Lung microvascular endothelial cell (primary cell): ENCODE measurements at regions not wholly inside any gene's neighbourhood (a gene's known extent, or its start where the extent isn't known, plus 50 kb on each side); places are given as distances from the start of the nearest gene placed in this dataset.
"Not testable (repeated sequence)": the region's sequence is repeated elsewhere in the genome, so short reads cannot be mapped to it uniquely, and the experiment has no call there.

ENCODE experiments used
- DNase-seq, 2 donors: peaks; one replicate each; pipeline versions ENCODE4 v3.0.0 to v3.0.0-alpha.2; 2010; ENCODE audit warnings: low read depth in 2 of 2

- no peak for DNase-seq
Measured at GRCh38 chr16:13708347-13709120, 211.4 kb upstream of the ERCC4 start.

- DNase-seq = no peak
Measured at GRCh38 chr16:13718748-13719147, 201.2 kb upstream of the ERCC4 start.

DNA sequence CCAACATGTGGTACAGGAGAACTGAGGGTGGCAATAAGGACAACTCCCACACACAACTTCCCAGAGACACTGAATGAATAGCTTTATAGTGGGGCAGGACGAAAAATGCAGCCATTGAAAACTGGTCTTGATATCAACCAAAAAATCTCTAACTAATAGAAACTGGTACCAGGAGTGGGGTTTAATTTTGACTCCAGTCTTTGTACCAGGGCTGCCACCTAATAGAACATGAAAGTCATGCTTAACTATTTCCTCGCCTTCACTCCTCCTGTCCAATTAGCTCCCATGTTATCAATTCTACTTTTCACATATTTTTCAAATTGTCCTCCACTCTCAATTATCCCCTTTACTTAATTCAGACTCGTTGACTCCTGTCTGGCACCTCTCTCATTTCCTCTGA is 192.0 kb upstream of the ERCC4 start:
- DNase-seq = no peak

GRCh38 chr16:13733561-13733960 is 186.4 kb upstream of the ERCC4 start:
- no peak for DNase-seq

GRCh38 chr16:13739621-13740373 is 180.2 kb upstream of the ERCC4 start:
- not testable (repeated sequence) for DNase-seq

DNA sequence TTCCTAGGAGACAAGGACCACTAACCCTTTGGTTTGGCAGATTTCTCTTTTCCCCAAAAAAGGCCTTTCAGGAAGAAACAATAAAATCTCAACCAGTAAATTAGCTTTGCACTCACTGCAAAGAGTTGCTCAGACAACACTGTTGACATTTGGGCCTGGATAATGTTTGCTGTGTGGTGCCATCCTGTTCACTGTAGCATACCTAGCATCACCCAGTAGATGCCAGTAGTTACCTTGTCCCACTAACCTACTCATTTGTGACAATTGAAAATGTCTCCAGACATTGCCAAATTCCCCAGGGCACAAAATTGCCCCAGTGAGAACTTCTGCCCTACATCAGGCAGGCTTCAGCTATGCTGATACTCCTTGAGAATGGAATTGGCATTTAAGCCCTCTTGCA is 177.0 kb upstream of the ERCC4 start:
- no peak for DNase-seq

GRCh38 chr16:13743571-13743970 is 176.4 kb upstream of the ERCC4 start:
- no peak for DNase-seq

DNA sequence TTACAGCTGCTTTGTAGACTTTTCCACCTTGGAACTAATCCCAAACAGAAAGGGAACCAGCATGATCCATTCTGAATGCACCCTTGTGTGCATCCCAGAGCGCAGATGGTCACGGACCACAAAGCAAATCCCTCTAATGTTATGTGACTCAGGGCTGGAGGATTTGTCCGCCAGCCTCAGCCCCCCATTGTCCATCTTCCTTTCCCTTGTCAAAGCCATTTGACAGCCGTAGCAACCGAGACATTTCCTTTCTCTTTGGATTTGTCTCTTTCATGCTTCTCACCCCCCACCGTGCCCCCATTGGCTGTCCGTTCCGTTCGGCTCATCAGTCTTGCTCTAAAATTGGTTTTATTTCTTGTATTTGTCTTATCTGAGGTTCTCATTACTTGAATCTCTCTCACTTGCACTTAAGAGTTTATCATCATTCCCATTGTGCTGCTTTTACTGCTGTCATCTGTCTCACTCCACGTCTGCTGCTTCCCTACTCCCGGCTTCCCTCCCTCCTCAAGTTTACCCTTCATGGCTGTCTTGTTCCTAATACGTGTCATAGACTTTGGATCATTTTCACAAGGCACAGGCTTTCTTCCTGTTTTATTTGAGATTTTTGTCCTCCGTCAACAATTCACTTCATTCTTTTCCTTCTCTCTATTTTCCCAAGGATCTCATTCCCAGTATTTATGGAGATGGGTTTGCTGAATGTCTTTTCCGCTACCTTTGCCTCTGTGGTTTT is 163.4 kb upstream of the ERCC4 start:
- no peak for DNase-seq

DNA sequence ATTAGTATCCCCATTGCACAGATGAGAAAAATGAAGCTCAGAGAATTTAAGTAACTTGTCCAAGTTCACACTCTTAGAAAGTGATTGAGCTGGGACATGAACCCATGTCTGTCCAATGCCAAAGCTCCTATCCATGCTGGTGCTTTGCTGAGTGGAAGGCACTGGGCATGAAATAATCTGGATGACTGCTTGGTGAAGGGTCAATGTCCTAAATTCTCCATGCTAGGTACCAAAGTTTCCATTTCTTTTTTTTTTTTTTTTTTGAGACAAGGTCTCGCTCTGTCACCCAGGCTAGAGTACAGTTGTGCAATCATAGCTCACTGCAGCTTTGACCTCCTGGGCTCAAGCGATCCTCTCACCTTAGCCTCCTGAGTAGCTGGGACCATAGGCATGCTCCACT is 153.6 kb upstream of the ERCC4 start:
- DNase-seq = no peak

DNA sequence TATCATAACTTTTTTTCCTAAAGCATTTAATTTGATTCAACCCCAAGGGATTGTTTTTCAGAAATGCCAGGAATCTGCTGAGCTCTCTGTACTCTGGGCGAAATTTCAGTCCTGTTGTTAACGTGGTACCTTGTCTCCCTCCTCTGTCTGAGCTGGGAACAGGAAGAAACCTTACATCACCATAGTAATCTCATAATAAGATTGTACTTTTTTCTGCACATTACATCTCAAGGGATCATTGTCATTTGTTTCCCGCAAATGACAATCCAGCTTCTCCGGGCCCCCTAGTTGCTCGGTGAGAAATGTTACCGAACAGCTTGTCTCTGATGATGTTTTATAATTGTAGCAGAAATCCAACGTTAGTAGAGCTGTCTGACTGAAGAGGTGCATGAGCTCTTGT is 152.7 kb upstream of the ERCC4 start:
- DNase-seq = no peak

GRCh38 chr16:13768471-13768870 is 151.5 kb upstream of the ERCC4 start:
- no peak for DNase-seq

GRCh38 chr16:13770436-13770835 is 149.5 kb upstream of the ERCC4 start:
- DNase-seq = no peak

GRCh38 chr16:13772782-13773181 is 147.2 kb upstream of the ERCC4 start:
- no peak for DNase-seq

- no peak for DNase-seq
Measured at GRCh38 chr16:13779676-13780075, 140.3 kb upstream of the ERCC4 start.

DNA sequence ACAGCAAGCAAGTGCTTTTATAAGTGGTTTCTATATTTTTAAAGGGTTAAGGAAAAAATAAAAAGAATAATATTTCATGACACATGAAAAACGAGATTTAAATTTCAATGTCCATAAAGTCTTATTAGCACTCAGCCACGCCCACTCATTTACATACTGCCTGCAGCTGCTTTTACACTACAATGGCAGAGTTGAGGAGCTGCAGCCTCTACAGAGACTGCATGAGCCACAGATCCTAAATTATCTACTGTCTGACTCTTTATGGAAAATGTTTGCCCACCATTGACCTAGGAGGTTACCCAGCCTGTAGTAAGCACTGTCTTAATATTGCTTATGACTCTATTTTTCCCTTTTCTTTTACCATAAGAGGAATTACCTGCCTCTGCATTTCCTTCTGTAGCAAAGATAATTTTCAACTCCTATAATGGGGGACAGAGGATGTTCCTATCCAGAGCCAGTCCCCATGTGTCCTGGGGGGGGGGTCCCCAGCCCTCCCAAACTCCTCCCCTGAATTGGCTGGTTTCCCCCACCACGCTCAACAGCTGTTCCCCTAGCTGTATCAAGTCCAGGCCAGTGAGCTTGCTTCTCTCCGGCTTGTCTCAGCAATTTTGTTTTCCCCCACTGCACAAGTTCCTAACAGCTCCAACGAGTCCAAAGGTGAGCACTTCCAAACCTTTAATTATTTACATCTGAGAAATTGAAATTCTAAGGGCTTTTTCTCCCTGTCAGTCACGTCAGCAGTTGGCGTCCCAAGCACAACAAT is 139.4 kb upstream of the ERCC4 start:
- no peak for DNase-seq

DNA sequence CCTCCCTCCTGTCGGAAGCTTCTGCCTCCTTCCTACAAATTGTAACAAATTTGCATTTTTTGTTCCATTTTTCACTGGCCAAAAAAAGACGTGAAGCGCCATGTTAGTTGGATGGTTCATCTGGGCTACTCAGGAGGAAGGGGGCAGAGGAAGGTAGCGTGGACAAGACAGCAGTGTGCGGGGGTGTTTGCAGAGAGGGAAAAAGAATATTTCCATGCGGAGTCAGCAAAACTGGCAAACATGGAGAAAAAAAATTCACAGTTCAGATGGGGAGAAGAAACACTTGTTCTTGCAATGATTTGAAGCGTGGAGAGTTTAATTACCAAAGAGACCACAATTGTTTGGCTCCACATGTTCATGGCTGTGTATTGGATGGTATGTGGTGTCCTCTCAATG is 138.8 kb upstream of the ERCC4 start:
- no peak for DNase-seq

DNA sequence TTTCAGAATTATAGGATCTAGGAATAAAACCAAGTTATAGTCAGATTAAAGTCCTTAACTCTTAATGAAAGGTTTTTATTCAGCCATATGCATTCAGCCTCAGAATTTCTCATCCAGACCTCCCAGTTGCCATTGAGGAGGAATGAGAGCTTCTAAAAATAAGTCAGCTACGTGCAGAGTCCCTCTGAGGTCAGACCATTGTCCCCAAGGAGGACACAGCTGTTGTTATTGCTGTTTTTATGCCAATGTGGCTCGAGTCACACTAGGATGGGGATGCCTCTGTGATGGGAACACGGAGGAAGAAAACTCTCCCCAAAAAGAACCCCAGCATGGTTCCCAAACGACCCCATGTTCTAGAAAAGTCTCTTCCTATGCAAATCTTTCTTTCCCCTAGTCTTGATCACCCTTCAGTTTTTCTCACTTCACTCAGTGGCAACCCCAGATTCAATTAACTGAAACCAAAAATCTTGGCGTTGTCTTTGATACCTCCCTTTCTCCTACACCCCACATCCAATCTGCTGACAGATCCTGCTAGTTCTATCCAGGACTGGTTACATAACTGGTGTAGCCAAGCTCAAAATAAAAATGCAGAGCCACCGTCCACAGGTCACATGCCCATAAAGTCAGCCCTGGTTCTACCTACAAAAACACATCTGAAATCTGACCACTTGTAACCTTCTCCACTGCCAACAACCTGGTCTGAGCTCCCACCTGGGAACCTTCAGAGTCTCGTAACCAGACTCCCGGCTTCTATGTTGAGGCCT is 138.2 kb upstream of the ERCC4 start:
- DNase-seq = no peak

DNA sequence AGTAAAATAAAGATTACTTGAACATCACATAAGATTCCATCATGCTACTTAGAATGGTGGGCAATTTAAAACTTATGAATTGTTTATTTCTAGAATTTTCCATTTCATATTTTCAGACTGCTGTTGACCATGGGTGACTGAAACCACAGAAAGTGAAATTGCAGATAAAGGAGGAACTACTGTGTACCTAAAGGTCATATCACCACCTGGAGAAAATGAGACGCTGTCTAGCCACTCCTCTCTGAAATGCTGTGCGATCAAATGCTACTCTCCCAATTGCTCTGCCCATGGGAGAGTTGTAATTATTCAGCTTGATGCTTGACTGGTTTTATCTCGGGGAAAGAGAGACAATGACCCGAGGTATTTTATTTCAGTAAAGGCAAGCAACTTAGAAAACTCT is 128.9 kb upstream of the ERCC4 start:
- no peak for DNase-seq

GRCh38 chr16:13793841-13794409 is 126.0 kb upstream of the ERCC4 start:
- DNase-seq = no peak

DNA sequence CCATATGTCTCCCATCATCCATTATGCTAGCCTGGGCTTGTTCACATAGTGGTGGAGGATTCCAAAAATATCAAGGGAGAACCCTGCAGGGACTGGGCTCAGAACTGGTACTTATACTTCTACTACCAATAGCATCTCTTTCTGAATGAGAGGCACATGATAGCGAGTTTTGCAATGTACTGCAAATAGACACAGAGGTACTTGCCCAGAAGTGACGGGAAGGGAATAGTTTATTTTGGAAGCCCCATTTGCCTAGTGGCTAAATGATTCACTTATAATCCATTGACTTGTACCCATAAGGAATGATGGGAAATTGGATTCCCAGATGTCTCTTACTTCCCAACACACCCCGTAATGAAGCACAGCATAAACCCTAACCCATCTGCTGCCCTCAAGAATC is 124.8 kb upstream of the ERCC4 start:
- DNase-seq = no peak

- DNase-seq = no peak
Measured at GRCh38 chr16:13797718-13798117, 122.2 kb upstream of the ERCC4 start.
